HG03575 (cell line): ENCODE measurements at regions not wholly inside any gene's neighbourhood (a gene's known extent, or its start where the extent isn't known, plus 50 kb on each side); places are given as distances from the start of the nearest gene placed in this dataset.
"Not testable (repeated sequence)": the region's sequence is repeated elsewhere in the genome, so short reads cannot be mapped to it uniquely, and the experiment has no call there.

Experiments
- ATAC-seq: cut with Tn5 transposase; IDR thresholded peaks from one replicate; pipeline ENCODE4 v1.9.1; 2021; ENCODE audit not compliant: unreplicated experiment, insufficient number of reproducible peaks, low FRiP score; ENCODE audit errors: extremely low read depth

DNA sequence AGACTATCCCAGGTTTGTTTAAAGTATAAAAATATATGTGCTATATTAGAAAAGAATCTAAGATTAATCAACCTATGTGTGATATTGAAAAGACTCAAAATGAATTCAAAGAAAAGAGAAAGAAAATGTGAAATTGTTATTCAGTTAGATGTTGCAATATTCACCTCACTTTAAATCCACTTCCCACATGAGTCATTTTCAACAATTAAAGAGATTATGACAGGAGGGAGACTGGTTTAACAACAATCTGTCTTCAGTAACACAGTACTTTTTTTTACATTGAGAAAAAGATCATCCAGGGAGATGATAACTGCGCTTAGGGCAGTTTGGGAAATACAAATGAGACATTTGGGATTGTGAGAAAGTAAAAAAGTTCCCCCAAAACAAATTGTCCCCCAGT, 1246.2 kb downstream of the SLITRK1 start:
- no peak for ATAC-seq

DNA sequence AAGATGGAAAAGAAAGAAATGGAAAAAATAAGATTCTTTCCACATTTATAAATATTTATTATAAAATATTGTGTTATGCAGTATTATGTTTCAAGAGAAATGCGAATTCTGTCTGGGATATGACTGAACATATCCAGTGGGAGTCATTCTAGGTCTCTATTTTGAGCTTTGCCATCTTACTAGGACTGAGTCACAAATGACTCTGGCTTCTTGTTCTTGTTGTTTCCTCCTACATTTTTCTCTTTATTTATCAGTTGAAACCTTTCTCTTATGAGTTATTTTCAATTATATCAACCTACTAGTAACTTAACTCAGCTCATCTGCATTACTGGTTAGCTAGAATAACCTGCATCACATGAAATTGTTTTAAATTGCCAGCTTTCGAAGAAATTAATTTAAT, 1247.3 kb downstream of the SLITRK1 start:
- no peak for ATAC-seq

DNA sequence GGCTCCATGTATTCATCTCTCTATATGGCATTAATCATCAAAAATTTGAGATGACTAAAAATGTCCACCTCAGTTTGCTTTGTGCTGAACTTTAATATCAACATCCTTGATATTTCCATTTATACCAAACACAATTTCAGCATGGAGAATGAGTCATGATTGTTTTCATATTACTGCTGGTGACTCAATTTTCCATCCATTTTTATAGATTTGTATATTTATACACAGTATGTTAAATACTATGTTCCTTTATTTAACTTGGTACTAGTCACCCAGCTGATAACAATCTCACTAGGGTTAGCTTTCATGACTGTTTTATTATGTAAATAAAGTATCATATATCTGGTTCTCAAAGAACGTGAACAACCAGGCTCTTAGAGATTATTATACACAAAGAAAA, 1255.1 kb downstream of the SLITRK1 start:
- ATAC-seq: no peak

DNA sequence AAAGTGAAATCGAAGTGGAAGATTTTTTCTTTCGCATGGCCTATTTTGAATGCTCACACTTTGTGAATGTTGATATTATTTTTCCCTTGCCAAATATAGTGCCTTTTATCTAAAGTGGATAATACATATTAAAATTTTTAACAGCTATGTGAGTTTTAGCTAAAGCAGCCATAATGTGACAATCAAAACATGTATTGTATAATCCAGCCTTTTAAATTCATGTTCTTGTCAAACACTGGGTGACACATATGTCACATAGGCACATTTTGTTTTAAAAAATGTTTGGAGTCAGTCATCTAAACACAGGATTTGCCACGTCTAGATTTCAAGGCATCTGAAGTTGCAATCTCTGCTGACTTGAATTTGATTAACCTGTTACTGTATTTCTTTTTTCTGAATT, 1256.6 kb downstream of the SLITRK1 start:
- ATAC-seq: no peak

DNA sequence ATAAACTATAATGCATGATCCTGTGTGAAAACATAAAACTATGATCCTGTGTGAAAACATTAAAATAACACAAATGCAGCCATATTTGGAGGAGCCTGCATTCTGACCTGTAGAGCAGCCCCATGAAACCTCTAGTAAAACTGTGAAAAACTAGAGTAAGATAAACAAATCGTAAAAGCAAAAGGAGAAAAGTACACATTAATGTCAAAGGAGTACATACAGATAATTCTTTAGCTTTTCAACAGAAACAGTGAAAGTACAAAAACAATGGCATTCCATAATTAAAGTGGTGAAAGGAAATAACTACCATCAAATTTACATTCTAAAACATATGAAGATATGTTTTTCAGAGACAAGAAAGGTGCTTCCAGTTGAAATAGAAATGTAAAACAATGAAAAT, 1267.2 kb downstream of the SLITRK1 start:
- ATAC-seq: no peak

DNA sequence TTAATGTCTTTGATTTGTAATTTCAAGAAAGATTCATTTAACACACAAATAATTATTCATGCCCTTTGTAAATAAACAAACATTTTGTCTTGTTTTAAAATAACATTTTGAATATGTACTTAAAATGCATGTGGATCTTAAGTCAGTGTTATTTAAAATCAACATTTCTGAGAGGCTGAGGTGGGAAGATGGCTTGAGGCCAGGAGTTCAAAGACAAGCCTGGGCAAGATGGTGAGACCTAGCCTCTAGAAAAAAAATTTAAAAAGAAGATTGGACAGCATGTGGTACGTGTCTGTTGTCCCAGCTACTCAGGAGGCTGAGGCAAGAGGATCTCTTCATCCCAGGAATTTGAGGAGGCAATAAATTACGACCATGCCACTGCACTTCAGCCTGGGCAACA, 1268.2 kb downstream of the SLITRK1 start:
- no peak for ATAC-seq

DNA sequence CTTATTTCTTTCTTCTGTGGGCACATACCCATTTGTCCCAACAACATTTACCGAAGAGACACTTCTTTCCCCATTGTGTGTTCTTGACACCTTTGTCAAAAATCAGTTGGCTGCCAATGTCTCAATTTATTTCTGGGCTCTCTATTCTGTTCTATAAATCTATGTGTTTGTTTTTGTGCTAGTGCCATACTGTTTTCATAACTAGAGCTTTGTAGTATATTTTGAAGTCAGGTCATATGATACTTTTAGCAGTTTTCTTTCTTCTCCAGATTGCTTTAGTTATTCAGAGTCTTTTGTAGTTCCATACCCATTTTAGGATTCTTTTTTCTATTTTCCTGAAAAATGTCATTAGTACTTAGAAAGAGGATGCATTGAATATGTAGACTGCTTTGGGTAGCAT, 1276.3 kb downstream of the SLITRK1 start:
- ATAC-seq: no peak

DNA sequence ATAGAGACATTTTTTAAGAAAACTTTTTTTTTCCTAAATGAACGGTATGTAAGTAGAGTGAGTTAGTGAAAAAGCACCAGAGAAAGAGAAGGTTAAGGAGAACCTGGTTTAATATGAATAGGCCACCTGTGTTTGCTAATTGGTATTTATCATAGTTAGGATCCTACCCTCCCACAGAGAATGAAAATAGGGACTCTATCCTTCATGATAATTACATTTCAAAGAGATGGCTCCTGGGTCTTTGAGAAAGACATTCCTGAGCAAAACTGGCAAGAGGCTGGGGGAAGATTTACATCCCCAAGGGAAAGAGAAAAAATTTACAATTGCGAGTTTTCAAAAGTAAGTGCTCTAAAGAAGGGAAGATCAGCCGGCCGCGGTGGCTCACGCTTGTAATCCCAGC, 1284.5 kb downstream of the SLITRK1 start:
- no peak for ATAC-seq

DNA sequence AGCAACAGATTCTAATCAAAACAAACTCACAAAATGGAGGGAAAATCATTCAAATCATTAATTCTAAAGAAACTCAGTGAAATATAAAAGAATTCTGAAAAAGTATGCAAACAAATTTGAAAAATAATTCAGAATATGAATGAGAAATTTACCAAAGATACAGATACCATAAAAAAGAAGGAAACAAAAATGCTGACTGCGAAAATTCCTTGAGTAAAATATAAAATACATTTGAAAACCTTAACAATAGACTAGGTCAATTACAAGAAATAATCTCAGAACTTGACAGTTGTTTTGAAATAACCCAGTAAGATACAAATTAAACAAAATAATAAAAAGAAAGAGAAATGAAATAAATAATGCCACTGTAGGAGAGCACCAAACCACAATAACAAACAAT, 1289.0 kb downstream of the SLITRK1 start:
- ATAC-seq: no peak

DNA sequence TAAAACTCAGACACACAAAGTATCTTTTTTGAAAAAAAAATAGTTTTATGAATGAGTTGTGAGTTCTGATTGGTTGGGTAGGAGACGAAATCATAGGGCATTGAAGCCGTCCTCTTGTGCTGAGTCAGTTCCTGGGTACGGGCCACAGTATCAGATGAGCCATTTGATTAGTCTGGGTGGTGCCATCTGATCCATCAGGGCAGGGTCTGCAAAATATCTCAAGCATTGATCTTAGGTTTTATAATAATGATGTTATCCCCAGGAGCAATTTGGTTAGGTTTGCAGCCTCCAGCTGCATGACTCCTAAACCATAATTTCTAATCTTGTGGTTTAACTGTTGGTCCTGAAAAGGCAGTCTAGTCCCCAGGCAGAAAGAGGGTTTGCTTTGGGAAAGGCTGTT, 1310.6 kb downstream of the SLITRK1 start:
- no peak for ATAC-seq

DNA sequence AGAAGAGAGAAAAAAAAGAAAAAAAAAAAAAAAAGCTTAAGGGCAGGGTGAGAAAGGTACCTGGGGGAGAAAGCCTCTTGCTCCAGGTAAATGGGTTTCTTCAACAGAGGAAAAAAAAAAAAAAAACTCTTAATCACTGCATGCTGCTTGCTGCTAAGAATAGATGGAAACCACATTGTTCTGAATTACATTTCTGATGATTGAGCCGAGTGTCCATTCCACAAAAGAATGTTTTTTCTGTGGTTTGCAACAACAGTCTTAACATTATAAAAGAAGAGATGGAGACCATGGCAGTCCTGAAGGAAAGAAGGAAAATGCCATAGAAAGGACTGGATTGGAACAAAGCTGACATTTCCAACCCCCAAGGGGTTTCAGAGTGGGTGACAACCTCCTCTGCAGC, 1312.7 kb downstream of the SLITRK1 start:
- no peak for ATAC-seq

DNA sequence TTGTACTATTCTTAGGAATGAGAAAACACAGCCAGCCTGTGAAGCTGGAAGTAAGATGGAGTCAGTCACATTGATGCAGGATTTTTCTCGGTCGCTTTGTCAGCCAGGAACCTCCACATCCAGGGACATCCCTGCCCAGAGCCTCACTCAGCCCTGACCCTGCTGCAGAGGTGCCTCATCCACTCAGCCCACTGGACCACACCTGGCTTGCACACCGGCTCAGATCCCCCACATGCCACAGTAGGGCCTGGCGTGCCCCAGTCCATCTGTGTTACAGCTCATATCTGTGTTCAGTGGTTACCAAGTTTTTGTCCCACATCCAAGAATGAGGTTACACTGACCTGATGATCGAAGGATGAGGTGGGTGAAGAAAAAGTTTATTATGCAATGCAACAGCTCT, 1315.4 kb downstream of the SLITRK1 start:
- ATAC-seq: no peak

DNA sequence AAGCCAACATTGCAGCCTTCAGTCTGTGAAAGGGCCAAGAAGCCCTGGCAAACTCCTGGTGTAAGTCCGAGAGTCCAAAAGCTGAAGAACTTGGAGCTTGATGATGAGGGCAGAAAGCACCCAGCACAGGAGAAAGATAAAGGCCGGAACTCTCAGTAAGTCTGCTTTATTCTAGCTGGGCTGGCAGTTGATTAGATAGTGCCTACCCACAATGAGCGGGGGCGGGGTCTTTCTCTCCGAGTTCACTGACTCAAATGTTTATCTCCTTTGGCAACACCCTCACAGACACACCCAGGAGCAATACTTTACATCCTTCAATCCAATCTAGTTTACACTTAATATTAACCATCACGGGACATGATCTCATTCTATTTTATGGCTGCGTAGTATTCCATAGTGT, 1317.1 kb downstream of the SLITRK1 start:
- ATAC-seq: no peak

DNA sequence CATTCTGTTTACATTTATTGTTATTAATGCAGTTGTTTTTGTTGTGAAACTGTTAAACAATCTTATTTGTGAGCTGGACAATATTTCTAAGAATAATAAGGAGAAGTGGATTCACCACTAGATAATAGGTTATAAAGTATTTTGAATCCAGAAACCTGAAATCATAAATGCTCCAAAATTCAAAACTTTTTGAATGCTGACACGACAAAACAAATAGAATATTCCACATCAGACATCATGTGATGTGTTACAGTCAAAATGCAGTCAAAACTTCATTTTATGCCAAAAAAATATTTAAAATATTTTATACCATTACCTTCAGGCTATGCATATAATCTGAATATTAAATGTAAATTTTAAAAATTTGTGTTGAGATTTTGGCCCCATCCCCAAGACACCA, 1321.4 kb downstream of the SLITRK1 start:
- no peak for ATAC-seq

DNA sequence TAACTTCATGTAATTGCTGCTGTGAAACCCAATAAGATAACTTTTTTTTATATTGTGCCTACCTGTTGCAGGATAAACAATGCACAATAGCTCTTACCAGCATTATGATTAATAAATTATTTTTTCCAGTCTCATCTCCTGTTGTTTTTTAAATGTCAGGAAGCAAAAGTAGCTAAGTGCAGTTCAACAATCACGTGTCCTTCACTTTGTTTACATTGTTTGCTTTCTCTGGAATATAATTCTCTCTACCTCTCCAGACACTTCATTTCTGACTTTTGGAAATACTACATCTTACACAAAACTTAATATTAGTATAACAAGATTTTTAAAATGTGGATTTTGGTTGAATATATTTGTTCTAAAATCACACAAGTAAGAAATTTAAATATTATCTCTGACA, 1359.4 kb downstream of the SLITRK1 start:
- ATAC-seq: no peak

DNA sequence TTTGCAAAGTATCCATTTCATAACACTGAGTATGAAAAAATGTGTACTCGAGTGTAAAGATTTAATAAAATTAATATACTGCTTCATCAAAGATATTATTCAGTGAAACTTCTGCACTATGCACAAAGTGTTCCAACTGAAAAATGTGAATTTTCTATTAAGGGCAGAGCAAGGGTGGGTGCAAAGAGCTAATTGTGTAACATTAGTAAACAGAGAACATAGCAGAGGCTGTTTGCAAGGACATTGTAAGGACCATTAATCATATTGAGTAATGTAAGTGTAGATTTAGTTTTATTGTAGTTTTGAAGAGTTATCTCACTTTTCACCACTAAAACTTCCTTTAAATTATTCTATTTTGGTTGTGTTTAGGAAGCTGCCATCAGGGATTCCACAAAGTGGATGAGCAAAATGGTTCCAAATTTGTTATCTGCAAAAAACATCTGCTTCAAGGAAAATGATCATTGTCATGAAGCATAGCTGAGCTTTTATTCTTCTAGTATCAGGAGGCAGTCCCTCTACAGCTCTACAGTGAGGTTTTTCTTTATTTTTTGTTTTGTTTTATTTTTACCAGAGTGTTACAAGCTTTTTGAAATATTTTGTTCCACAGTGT, 1375.4 kb downstream of the SLITRK1 start:
- no peak for ATAC-seq

DNA sequence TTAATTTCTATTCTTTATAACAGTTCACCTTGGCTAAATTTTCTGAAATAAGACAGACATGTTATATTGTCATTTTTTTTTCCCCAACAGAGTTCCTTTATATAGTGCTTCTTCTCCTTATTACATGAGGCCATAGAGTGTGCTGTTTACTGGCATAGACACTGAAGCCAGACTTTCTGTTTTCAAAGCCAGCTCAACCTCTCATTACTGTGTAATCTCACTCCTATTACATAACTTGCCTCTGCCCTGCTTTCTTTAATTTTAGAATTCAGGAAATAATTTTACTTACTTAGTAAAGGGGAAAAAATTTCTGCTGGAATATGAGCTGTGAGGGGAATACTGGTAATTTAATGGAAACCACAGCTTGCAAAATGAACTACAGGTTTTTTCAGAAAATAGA, 1380.4 kb downstream of the SLITRK1 start:
- no peak for ATAC-seq

DNA sequence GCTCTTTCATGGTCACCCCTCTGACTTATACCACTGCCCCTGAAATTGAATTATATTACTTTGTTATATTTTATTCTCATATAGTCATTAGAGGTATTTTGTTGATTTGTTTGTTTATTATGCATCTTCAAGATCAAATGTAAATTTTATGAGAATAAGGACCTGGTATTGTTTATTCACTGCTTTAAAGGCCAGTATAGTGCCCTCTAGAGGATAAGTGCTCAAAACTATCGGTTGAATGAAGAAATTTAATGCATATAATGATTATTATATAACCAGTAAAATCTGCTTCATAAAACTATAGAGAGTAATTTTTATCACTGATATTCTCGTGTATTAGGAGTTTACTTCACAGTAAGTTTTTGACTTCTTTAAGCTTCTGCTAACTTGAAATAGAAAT, 1401.9 kb downstream of the SLITRK1 start:
- ATAC-seq: no peak

DNA sequence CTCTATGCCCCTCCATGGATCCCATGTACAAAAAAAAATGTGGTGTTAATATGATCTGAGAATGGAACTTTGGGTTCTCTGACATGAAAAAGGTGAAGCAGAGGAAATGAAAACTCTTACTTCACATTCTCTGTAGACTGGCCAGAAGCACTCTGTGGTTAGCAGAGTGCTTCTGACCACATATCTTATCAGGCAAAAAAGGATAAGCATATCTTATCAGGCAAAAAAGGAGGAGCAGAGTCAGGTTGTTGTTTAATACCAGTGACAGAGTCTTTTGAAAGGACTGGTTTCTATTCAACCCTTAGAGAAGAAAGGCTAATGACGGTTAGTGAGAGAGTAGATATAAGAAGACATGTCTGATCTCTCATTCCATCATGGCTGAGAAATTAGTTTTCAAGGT, 1404.8 kb downstream of the SLITRK1 start:
- ATAC-seq: no peak

DNA sequence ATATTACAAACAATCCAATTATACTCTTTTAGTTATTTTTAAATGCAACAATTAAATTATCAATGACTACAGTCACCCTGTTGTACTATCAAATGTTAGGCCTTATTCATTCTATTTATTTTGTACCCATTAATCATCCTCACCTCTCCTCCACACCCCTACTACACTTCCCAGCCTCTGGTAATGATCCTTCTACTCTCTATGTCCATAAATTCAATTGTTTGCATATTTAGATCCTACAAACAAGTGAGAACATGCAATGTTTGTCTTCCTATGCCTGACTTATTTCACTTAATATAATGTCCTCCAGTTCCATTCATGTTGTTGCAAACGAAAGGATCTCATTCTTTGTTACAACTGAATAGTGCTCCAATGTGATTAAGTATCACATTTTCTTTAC, 1414.6 kb downstream of the SLITRK1 start:
- no peak for ATAC-seq

DNA sequence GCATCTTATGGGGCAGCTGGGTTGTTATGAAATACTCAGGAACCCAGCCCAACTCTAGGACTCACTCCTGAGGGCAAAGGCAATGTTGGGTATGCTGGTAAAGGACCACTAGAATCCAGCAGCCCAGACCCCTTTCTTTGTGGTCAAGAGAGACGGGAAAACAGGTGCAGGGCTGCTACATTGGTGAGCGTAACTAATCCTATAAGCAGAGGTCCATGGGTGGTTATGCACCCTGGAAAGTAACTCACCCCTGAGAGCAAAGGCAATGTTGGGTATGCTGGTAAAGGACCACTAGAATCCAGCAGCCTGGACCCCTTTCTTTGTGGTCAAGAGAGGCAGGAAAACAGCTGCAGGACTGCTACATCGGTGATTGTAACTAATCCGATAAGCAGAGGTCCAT, 1422.7 kb downstream of the SLITRK1 start:
- ATAC-seq: not testable (repeated sequence)

DNA sequence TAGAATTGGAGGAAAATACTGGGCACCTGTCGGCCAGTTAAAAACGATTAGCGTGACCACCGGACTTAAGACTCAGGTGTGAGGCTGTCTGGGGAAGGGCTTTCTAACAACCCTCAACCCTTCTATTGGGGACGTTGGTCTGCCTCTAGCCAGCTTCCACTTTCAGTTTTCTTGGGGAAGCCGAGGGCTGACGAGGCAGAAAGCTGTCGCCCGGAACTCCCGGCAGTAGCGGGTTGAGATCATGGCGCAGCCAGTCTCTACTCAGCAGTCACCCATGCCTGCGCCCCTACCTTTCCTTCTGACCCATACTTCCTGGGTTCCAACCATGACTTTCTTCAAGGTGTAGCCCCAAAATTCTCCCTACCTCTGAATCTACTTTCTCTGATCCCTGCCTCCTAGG, 1424.1 kb downstream of the SLITRK1 start:
- ATAC-seq: no peak
